GM12864 (cell line): ENCODE measurements at regions not wholly inside any gene's neighbourhood (a gene's known extent, or its start where the extent isn't known, plus 50 kb on each side); places are given as distances from the start of the nearest gene placed in this dataset.

Experiments used
- DNase-seq: peaks from one replicate; pipeline ENCODE4 v3.0.0-alpha.2; 2011; ENCODE audit warnings: low read depth
- H3K4me3 ChIP-seq: 2 replicates; pipeline ENCODE4 v1.5.1; 2011; ENCODE audit warnings: mild to moderate bottlenecking, low read depth, low read length, control low read depth
- CTCF ChIP-seq: IDR thresholded peaks from 2 replicates; pipeline ENCODE4 v1.5.1; 2011; ENCODE audit warnings: low read depth, mild to moderate bottlenecking, moderate library complexity, low read length, control low read depth, inconsistent platforms; ENCODE audit errors: missing control alignments

- H3K4me3 ChIP-seq, result no peak overlapping the region
- DNase-seq, result no peak
- no peak for TF ChIP-seq CTCF
Observed at GRCh38 chr10:78426181-78426580, 392.5 kb downstream of the RPS24 start.

GRCh38 chr10:78427497-78428031 is 393.9 kb downstream of the RPS24 start:
- TF ChIP-seq CTCF, result no peak
- no peak overlapping the region for H3K4me3 ChIP-seq
- DNase-seq, result no peak

- no peak for TF ChIP-seq CTCF
- no peak for DNase-seq
- no peak overlapping the region for H3K4me3 ChIP-seq
Observed at GRCh38 chr10:78428579-78428978, 394.9 kb downstream of the RPS24 start.

- TF ChIP-seq CTCF, result no peak
- no peak overlapping the region for H3K4me3 ChIP-seq
- DNase-seq, result no peak
Observed at GRCh38 chr10:78429984-78430383, 396.3 kb downstream of the RPS24 start.

GRCh38 chr10:78432583-78432982 is 398.9 kb downstream of the RPS24 start:
- TF ChIP-seq CTCF, result no peak
- no peak overlapping the region for H3K4me3 ChIP-seq
- DNase-seq, result no peak

GRCh38 chr10:78433076-78433595 is 399.5 kb downstream of the RPS24 start:
- DNase-seq, result no peak
- H3K4me3 ChIP-seq, result no peak overlapping the region
- no peak for TF ChIP-seq CTCF

GRCh38 chr10:78433766-78434535 is 400.3 kb downstream of the RPS24 start:
- DNase-seq, result no peak
- TF ChIP-seq CTCF, result no peak
- H3K4me3 ChIP-seq, result no peak overlapping the region
